ENCODE measurements at regions not wholly inside any gene's neighbourhood (a gene's known extent, or its start where the extent isn't known, plus 50 kb on each side); places are given as distances from the start of the nearest gene placed in this dataset.

DNA sequence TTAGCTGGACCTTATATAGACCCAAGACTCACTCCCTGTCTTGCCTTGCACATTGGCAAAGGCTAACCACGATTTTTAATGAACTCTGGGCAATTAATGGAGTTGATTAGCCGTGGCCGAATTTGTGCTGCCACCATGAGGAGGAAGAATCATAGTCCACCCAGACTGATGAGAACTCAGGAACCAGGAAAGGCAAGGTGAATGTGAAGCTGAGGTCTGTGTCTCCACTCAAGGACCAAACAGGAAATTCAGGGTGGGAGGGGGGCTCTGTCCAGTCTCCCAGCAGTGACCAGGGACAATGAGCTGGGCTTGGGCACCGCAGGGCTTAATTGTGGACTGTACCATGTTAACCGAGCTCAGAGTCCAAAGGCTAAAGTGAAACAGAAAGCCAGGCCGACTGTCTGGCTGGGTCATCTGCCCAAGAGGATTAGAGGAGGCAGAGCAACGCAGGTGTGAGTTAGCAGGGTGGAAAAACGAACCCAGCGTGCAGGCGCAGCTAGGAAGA lies 127.0 kb upstream of the JCAD start:
- Histone ChIP-seq H3K4me2 (no peak overlapping the region), H3K27me3 (ENCODE audit: insufficient read depth) (no peaks in the 10 kb centered on the region), H3K36me3 (ENCODE audit: insufficient read depth) (no peaks in the 10 kb centered on the region), H3F3A (replicated peaks; ENCODE audit: low read depth) (no peaks in the 10 kb centered on the region), H3K9me2 (ENCODE audit: insufficient read depth) (no peaks in the 10 kb centered on the region), H3K4me1 (ENCODE audit: insufficient read depth) (no peaks in the 10 kb centered on the region), H4K20me1 (replicated peaks; ENCODE audit: insufficient read depth) (no peaks in the 10 kb centered on the region), H3K4me3 (no peak overlapping the region), H2AFZ (no peak overlapping the region), H3K27ac (ENCODE audit: low read depth) (no peak overlapping the region), H3K79me2 (replicated peaks; ENCODE audit: insufficient read depth) (no peaks in the 10 kb centered on the region)
- no peaks in the 10 kb centered on the region for H3K36me3 Mint-ChIP-seq (ENCODE audit: low read depth)
- H3K27me3 Mint-ChIP-seq (ENCODE audit: insufficient read depth, low read depth, poor library complexity): no peaks in the 10 kb centered on the region
- no peaks in the 10 kb centered on the region for H3K4me1 Mint-ChIP-seq
- H3K9me3 Mint-ChIP-seq: no peaks in the 10 kb centered on the region
- ATAC-seq (no peak; the same call in 2 of the 3 replicates), DNase-seq (ENCODE audit: low spot score) (peak; percentile 11)
- no peak overlapping the region for H3K27ac Mint-ChIP-seq
- H3K4me3 Mint-ChIP-seq: no peak overlapping the region
- no peak for TF ChIP-seq EZH2phosphoT487 (IDR thresholded peaks at IDR 0.05; ENCODE audit: unreplicated experiment)
- TF ChIP-seq, protein P1, sequence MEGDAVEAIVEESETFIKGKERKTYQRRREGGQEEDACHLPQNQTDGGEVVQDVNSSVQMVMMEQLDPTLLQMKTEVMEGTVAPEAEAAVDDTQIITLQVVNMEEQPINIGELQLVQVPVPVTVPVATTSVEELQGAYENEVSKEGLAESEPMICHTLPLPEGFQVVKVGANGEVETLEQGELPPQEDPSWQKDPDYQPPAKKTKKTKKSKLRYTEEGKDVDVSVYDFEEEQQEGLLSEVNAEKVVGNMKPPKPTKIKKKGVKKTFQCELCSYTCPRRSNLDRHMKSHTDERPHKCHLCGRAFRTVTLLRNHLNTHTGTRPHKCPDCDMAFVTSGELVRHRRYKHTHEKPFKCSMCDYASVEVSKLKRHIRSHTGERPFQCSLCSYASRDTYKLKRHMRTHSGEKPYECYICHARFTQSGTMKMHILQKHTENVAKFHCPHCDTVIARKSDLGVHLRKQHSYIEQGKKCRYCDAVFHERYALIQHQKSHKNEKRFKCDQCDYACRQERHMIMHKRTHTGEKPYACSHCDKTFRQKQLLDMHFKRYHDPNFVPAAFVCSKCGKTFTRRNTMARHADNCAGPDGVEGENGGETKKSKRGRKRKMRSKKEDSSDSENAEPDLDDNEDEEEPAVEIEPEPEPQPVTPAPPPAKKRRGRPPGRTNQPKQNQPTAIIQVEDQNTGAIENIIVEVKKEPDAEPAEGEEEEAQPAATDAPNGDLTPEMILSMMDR (conservative IDR thresholded peaks at IDR 0.05; ENCODE audit: low read depth in 2 of 2): peak in 1 of 2 experiments; percentile 42; a peak in 2 of 4 replicates

GRCh38 chr10:30185916-30186315 lies 126.5 kb upstream of the JCAD start:
- Histone ChIP-seq H3K4me3 (no peak overlapping the region), H3K36me3 (ENCODE audit: insufficient read depth) (no peaks in the 10 kb centered on the region), H3K79me2 (replicated peaks; ENCODE audit: insufficient read depth) (no peaks in the 10 kb centered on the region), H3K4me2 (no peak overlapping the region), H3K9me2 (ENCODE audit: insufficient read depth) (no peaks in the 10 kb centered on the region), H3K27ac (ENCODE audit: low read depth) (no peak overlapping the region), H3F3A (replicated peaks; ENCODE audit: low read depth) (no peaks in the 10 kb centered on the region), H3K27me3 (ENCODE audit: insufficient read depth) (no peaks in the 10 kb centered on the region), H2AFZ (no peak overlapping the region), H3K4me1 (ENCODE audit: insufficient read depth) (no peaks in the 10 kb centered on the region), H4K20me1 (replicated peaks; ENCODE audit: insufficient read depth) (no peaks in the 10 kb centered on the region)
- TF ChIP-seq POLR2AphosphoS5 (IDR thresholded peaks at IDR 0.05; ENCODE audit: low read depth) (no peak), EZH2 (IDR thresholded peaks at IDR 0.05; ENCODE audit: low read depth, unreplicated experiment) (no peak), ZNF331 (CRISPR knock-in tag; IDR thresholded peaks at IDR 0.05; ENCODE audit: low read depth) (no peak)
- H3K27me3 Mint-ChIP-seq (ENCODE audit: insufficient read depth, low read depth, poor library complexity): no peaks in the 10 kb centered on the region
- H3K4me3 Mint-ChIP-seq: no peak overlapping the region
- ATAC-seq (no peak), DNase-seq (ENCODE audit: low spot score) (no peak)
- H3K36me3 Mint-ChIP-seq (ENCODE audit: low read depth): no peaks in the 10 kb centered on the region
- H3K27ac Mint-ChIP-seq: no peak overlapping the region
- no peaks in the 10 kb centered on the region for H3K4me1 Mint-ChIP-seq
- no peaks in the 10 kb centered on the region for H3K9me3 Mint-ChIP-seq

DNA sequence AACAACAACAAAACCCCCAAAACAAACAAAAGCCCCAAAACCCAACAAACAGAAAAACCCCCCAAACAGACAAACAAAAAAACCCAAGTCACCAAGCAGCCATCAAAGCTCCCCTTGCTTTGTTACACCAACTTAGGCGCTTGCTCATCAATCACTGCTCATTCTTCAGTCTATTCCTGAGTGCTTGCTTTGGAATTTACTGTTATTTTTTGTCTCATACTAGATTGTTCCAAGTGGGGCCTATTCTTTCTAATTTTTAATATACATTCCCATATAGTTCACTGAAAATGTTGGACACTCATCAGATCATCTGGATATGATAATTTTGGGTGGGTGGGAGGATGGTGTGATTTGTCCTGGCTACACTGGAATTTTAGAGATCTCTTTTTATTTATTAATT lies 126.0 kb upstream of the JCAD start:
- no peak for DNase-seq (ENCODE audit: low spot score)
- Histone ChIP-seq H2AFZ (no peak overlapping the region), H3K27me3 (ENCODE audit: insufficient read depth) (no peaks in the 10 kb centered on the region), H3K4me3 (no peak overlapping the region), H3K4me2 (no peak overlapping the region), H4K20me1 (replicated peaks; ENCODE audit: insufficient read depth) (no peaks in the 10 kb centered on the region), H3K79me2 (replicated peaks; ENCODE audit: insufficient read depth) (no peaks in the 10 kb centered on the region), H3K27ac (ENCODE audit: low read depth) (no peak overlapping the region), H3K36me3 (ENCODE audit: insufficient read depth) (no peaks in the 10 kb centered on the region), H3K9me2 (ENCODE audit: insufficient read depth) (no peaks in the 10 kb centered on the region), H3F3A (replicated peaks; ENCODE audit: low read depth) (no peaks in the 10 kb centered on the region), H3K4me1 (ENCODE audit: insufficient read depth) (no peaks in the 10 kb centered on the region)
- Mint-ChIP-seq H3K4me3 (no peak overlapping the region), H3K36me3 (ENCODE audit: low read depth) (no peaks in the 10 kb centered on the region), H3K4me1 (no peaks in the 10 kb centered on the region), H3K9me3 (no peaks in the 10 kb centered on the region), H3K27ac (no peak overlapping the region), H3K27me3 (ENCODE audit: insufficient read depth, low read depth, poor library complexity) (no peaks in the 10 kb centered on the region)
- no peak for ATAC-seq
- TF ChIP-seq NANOG (IDR thresholded peaks at IDR 0.05; ENCODE audit: borderline replicate concordance) (no peak), JUNB (IDR thresholded peaks at IDR 0.05; ENCODE audit: unreplicated experiment) (no peak)
- TF ChIP-seq, protein P1 (conservative IDR thresholded peaks at IDR 0.05; ENCODE audit: low read depth in 2 of 2): no peak
- TF ChIP-seq, protein P2, sequence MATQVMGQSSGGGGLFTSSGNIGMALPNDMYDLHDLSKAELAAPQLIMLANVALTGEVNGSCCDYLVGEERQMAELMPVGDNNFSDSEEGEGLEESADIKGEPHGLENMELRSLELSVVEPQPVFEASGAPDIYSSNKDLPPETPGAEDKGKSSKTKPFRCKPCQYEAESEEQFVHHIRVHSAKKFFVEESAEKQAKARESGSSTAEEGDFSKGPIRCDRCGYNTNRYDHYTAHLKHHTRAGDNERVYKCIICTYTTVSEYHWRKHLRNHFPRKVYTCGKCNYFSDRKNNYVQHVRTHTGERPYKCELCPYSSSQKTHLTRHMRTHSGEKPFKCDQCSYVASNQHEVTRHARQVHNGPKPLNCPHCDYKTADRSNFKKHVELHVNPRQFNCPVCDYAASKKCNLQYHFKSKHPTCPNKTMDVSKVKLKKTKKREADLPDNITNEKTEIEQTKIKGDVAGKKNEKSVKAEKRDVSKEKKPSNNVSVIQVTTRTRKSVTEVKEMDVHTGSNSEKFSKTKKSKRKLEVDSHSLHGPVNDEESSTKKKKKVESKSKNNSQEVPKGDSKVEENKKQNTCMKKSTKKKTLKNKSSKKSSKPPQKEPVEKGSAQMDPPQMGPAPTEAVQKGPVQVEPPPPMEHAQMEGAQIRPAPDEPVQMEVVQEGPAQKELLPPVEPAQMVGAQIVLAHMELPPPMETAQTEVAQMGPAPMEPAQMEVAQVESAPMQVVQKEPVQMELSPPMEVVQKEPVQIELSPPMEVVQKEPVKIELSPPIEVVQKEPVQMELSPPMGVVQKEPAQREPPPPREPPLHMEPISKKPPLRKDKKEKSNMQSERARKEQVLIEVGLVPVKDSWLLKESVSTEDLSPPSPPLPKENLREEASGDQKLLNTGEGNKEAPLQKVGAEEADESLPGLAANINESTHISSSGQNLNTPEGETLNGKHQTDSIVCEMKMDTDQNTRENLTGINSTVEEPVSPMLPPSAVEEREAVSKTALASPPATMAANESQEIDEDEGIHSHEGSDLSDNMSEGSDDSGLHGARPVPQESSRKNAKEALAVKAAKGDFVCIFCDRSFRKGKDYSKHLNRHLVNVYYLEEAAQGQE (IDR thresholded peaks at IDR 0.05; ENCODE audit: unreplicated experiment): no peak

All from GM23338 (cell line).